Putamen (tissue), 1 donor: ENCODE measurements at regions not wholly inside any gene's neighbourhood (a gene's known extent, or its start where the extent isn't known, plus 50 kb on each side); places are given as distances from the start of the nearest gene placed in this dataset.
"Not testable (repeated sequence)": the region's sequence is repeated elsewhere in the genome, so short reads cannot be mapped to it uniquely, and the experiment has no call there.

Experiments used
- DNase-seq: peaks from one replicate; pipeline ENCODE4 v3.0.0-alpha.2; 2016; ENCODE audit warnings: low spot score

- no peak for DNase-seq
These were observed 102.3 kb upstream of the IPO9 start for GRCh38 chr1:201726700-201727099.

GRCh38 chr1:201728731-201729130 is 100.2 kb upstream of the IPO9 start:
- DNase-seq: no peak

GRCh38 chr1:201729973-201730608 is 98.9 kb upstream of the IPO9 start:
- DNase-seq: no peak

- peak; percentile 87 for DNase-seq
These were observed 98.3 kb upstream of the IPO9 start for GRCh38 chr1:201730611-201731010.

GRCh38 chr1:201731142-201731541 is 97.8 kb upstream of the IPO9 start:
- DNase-seq: no peak

GRCh38 chr1:201731592-201731991 is 97.4 kb upstream of the IPO9 start:
- no peak for DNase-seq

GRCh38 chr1:201732351-201732750 is 96.6 kb upstream of the IPO9 start:
- no peak for DNase-seq

- not testable (repeated sequence) for DNase-seq
These were observed 94.7 kb upstream of the IPO9 start for GRCh38 chr1:201734221-201734620.

GRCh38 chr1:201734786-201735185 is 94.2 kb upstream of the IPO9 start:
- DNase-seq: no peak

GRCh38 chr1:201736707-201737320 is 92.1 kb upstream of the IPO9 start:
- no peak for DNase-seq

GRCh38 chr1:201737352-201738060 is 91.5 kb upstream of the IPO9 start:
- peak; percentile 88 for DNase-seq

- DNase-seq: no peak
These were observed 89.9 kb upstream of the IPO9 start for GRCh38 chr1:201739080-201739479.

- peak; percentile 76 for DNase-seq
These were observed 89.4 kb upstream of the IPO9 start for GRCh38 chr1:201739492-201740085.

GRCh38 chr1:201740086-201740541 is 88.8 kb upstream of the IPO9 start:
- no peak for DNase-seq

GRCh38 chr1:201740670-201741111 is 88.3 kb upstream of the IPO9 start:
- DNase-seq: no peak

GRCh38 chr1:201741763-201742342 is 87.1 kb upstream of the IPO9 start:
- DNase-seq: no peak

GRCh38 chr1:201742476-201742875 is 86.5 kb upstream of the IPO9 start:
- DNase-seq: no peak

- DNase-seq: no peak
These were observed 85.8 kb upstream of the IPO9 start for GRCh38 chr1:201742955-201743805.

- DNase-seq: no peak
These were observed 83.9 kb upstream of the IPO9 start for GRCh38 chr1:201745023-201745422.

- no peak for DNase-seq
These were observed 82.8 kb upstream of the IPO9 start for GRCh38 chr1:201746156-201746555.

- no peak for DNase-seq
These were observed 81.7 kb upstream of the IPO9 start for GRCh38 chr1:201747261-201747660.
